ENCODE measurements at regions not wholly inside any gene's neighbourhood (a gene's known extent, or its start where the extent isn't known, plus 50 kb on each side); places are given as distances from the start of the nearest gene placed in this dataset.

GRCh38 chr2:221270806-221271205, 301.3 kb downstream of the EPHA4 start:
- Histone ChIP-seq H3K36me3 (ENCODE audit: insufficient read depth, low read length) (no peaks in the 10 kb centered on the region), H3K4me1 (ENCODE audit: insufficient read depth, low read length) (no peaks in the 10 kb centered on the region), H3K27me3 (ENCODE audit: control insufficient read depth in 1 of 2, insufficient read depth in 2 of 2, low read length in 2 of 2) (no peaks in the 10 kb centered on the region), H3K9me3 (ENCODE audit: low read length) (no peaks in the 10 kb centered on the region), H3K27ac (ENCODE audit: low read depth, low read length) (no peak overlapping the region), H3K9ac (ENCODE audit: low read length) (no peak overlapping the region), H3K4me3 (ENCODE audit: low read depth in 1 of 2, low read length in 2 of 2) (no peak overlapping the region)

DNA sequence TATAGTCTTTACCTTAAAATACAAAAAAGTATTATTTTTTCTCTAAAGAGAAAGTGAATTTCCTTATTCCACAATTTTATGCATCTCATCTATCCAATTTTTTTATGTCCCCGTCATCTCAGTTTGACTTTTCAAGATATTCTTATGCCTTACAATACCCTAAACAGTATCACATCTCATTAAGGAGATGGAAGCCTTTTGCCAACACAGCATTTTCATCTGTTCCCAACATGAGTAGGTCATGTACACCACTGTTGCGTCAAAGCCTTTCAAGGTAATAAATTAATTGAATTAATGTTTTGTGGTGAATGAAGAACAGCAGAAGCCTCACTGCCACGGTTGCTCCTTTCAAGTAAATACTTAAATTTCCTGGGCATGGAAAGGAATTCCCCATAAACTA, 299.4 kb downstream of the EPHA4 start:
- H3K9ac ChIP-seq (ENCODE audit: low read length) = no peak overlapping the region
- H3K36me3 ChIP-seq (ENCODE audit: insufficient read depth, low read length) = no peaks in the 10 kb centered on the region
- H3K9me3 ChIP-seq (ENCODE audit: low read length) = no peaks in the 10 kb centered on the region

GRCh38 chr2:221276033-221276432, 296.1 kb downstream of the EPHA4 start:
- Histone ChIP-seq H3K36me3 (ENCODE audit: insufficient read depth, low read length) (no peaks in the 10 kb centered on the region), H3K27ac (ENCODE audit: low read depth, low read length) (no peak overlapping the region), H3K9me3 (ENCODE audit: low read length) (no peaks in the 10 kb centered on the region), H3K9ac (ENCODE audit: low read length) (no peak overlapping the region), H3K4me3 (ENCODE audit: low read depth in 1 of 2, low read length in 2 of 2) (no peak overlapping the region), H3K4me1 (ENCODE audit: insufficient read depth, low read length) (no peaks in the 10 kb centered on the region), H3K27me3 (ENCODE audit: control insufficient read depth in 1 of 2, insufficient read depth in 2 of 2, low read length in 2 of 2) (no peaks in the 10 kb centered on the region)

More for the DNA sequence above, 299.4 kb downstream of the EPHA4 start:
- Histone ChIP-seq H3K4me3 (ENCODE audit: low read depth in 1 of 2, low read length in 2 of 2) (no peak overlapping the region), H3K4me1 (ENCODE audit: insufficient read depth, low read length) (no peaks in the 10 kb centered on the region), H3K27ac (ENCODE audit: low read depth, low read length) (no peak overlapping the region), H3K27me3 (ENCODE audit: control insufficient read depth in 1 of 2, insufficient read depth in 2 of 2, low read length in 2 of 2) (no peaks in the 10 kb centered on the region)

GRCh38 chr2:221276601-221277000, 295.5 kb downstream of the EPHA4 start:
- Histone ChIP-seq H3K36me3 (ENCODE audit: insufficient read depth, low read length) (no peaks in the 10 kb centered on the region), H3K27me3 (ENCODE audit: control insufficient read depth in 1 of 2, insufficient read depth in 2 of 2, low read length in 2 of 2) (no peaks in the 10 kb centered on the region), H3K4me1 (ENCODE audit: insufficient read depth, low read length) (no peaks in the 10 kb centered on the region), H3K9me3 (ENCODE audit: low read length) (no peaks in the 10 kb centered on the region), H3K9ac (ENCODE audit: low read length) (no peak overlapping the region), H3K27ac (ENCODE audit: low read depth, low read length) (no peak overlapping the region), H3K4me3 (ENCODE audit: low read depth in 1 of 2, low read length in 2 of 2) (no peak overlapping the region)

GRCh38 chr2:221282386-221282785, 289.7 kb downstream of the EPHA4 start:
- no peaks in the 10 kb centered on the region for H3K9me3 ChIP-seq (ENCODE audit: low read length)
- H3K4me1 ChIP-seq (ENCODE audit: insufficient read depth, low read length) = no peaks in the 10 kb centered on the region

GRCh38 chr2:221283896-221284545, 288.1 kb downstream of the EPHA4 start:
- Histone ChIP-seq H3K27ac (ENCODE audit: low read depth, low read length) (no peak overlapping the region), H3K36me3 (ENCODE audit: insufficient read depth, low read length) (no peaks in the 10 kb centered on the region), H3K27me3 (ENCODE audit: control insufficient read depth in 1 of 2, insufficient read depth in 2 of 2, low read length in 2 of 2) (no peaks in the 10 kb centered on the region), H3K4me3 (ENCODE audit: low read depth in 1 of 2, low read length in 2 of 2) (no peak overlapping the region), H3K9ac (ENCODE audit: low read length) (no peak overlapping the region), H3K9me3 (ENCODE audit: low read length) (no peaks in the 10 kb centered on the region), H3K4me1 (ENCODE audit: insufficient read depth, low read length) (no peaks in the 10 kb centered on the region)

More at GRCh38 chr2:221282386-221282785, 289.7 kb downstream of the EPHA4 start:
- H3K36me3 ChIP-seq (ENCODE audit: insufficient read depth, low read length) = no peaks in the 10 kb centered on the region
- H3K9ac ChIP-seq (ENCODE audit: low read length) = no peak overlapping the region
- no peaks in the 10 kb centered on the region for H3K27me3 ChIP-seq (ENCODE audit: control insufficient read depth in 1 of 2, insufficient read depth in 2 of 2, low read length in 2 of 2)
- H3K4me3 ChIP-seq (ENCODE audit: low read depth in 1 of 2, low read length in 2 of 2) = no peak overlapping the region
- no peak overlapping the region for H3K27ac ChIP-seq (ENCODE audit: low read depth, low read length)

DNA sequence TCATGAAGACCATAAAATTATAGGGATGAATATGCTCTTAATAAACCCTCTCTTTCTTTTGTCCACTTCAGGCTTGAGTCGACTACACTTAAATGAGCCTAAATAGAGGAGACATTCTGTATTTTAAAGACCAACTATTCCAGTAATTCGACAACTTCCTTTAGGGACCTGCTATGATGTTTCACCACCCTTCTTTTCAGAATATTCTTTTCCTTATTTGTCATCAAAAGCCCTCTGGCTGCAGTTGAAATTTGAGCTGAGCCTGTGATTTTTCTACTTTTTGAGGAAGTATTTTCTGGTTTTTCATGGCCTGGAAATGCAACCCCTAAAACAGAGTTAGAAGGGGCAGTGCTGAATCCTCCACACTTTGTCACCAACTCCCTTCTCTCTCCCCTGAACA, 287.0 kb downstream of the EPHA4 start:
- Histone ChIP-seq H3K27me3 (ENCODE audit: control insufficient read depth in 1 of 2, insufficient read depth in 2 of 2, low read length in 2 of 2) (no peaks in the 10 kb centered on the region), H3K4me3 (ENCODE audit: low read depth in 1 of 2, low read length in 2 of 2) (no peak overlapping the region), H3K27ac (ENCODE audit: low read depth, low read length) (no peak overlapping the region), H3K36me3 (ENCODE audit: insufficient read depth, low read length) (no peaks in the 10 kb centered on the region), H3K4me1 (ENCODE audit: insufficient read depth, low read length) (no peaks in the 10 kb centered on the region), H3K9me3 (ENCODE audit: low read length) (no peaks in the 10 kb centered on the region), H3K9ac (ENCODE audit: low read length) (no peak overlapping the region)

GRCh38 chr2:221286406-221286805, 285.7 kb downstream of the EPHA4 start:
- Histone ChIP-seq H3K9ac (ENCODE audit: low read length) (no peak overlapping the region), H3K4me3 (ENCODE audit: low read depth in 1 of 2, low read length in 2 of 2) (no peak overlapping the region), H3K27ac (ENCODE audit: low read depth, low read length) (no peak overlapping the region), H3K36me3 (ENCODE audit: insufficient read depth, low read length) (no peaks in the 10 kb centered on the region), H3K4me1 (ENCODE audit: insufficient read depth, low read length) (no peaks in the 10 kb centered on the region), H3K9me3 (ENCODE audit: low read length) (no peaks in the 10 kb centered on the region), H3K27me3 (ENCODE audit: control insufficient read depth in 1 of 2, insufficient read depth in 2 of 2, low read length in 2 of 2) (no peaks in the 10 kb centered on the region)

DNA sequence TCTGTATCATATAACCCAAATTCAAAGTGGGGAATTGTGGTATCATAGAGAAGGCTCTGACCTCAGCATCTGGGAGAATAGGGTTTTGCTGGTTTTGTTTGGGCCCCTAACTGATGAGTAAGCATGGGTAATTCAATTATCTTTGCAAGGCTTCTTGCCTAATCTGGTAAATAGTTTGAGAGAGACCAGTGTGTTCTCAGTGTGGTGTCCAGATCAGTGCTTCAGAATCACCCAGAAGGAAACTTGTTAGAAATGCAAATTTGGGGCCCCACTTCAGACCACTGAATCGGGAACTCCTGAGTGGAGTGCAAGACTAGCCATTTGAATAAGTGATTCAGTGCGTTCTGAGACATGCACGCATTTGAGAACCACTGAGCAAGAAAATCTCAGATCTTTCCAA, 282.7 kb downstream of the EPHA4 start:
- Histone ChIP-seq H3K9ac (ENCODE audit: low read length) (no peak overlapping the region), H3K27ac (ENCODE audit: low read depth, low read length) (no peak overlapping the region), H3K9me3 (ENCODE audit: low read length) (no peaks in the 10 kb centered on the region), H3K4me3 (ENCODE audit: low read depth in 1 of 2, low read length in 2 of 2) (no peak overlapping the region), H3K4me1 (ENCODE audit: insufficient read depth, low read length) (no peaks in the 10 kb centered on the region), H3K27me3 (ENCODE audit: control insufficient read depth in 1 of 2, insufficient read depth in 2 of 2, low read length in 2 of 2) (no peaks in the 10 kb centered on the region), H3K36me3 (ENCODE audit: insufficient read depth, low read length) (no peaks in the 10 kb centered on the region)

DNA sequence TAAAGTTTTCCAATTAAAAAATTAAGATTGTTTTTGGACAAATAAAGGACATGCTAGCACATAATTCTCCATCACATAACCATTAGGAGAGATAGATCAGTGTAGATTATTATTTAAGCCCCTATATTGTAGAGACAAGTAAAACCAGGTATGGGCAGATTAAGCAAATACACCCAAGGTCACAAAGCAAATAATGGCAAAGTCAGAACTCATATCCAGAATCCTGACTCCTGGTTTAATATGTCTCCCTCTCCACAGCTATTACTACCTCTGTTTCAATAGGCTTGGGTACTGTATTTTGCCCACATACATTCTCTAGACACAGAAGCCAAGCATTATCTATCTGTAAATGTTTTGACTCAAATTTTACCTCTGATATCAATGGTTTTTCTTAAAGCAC, 282.3 kb downstream of the EPHA4 start:
- no peak overlapping the region for H3K4me3 ChIP-seq (ENCODE audit: low read depth in 1 of 2, low read length in 2 of 2)
- no peaks in the 10 kb centered on the region for H3K9me3 ChIP-seq (ENCODE audit: low read length)
- H3K9ac ChIP-seq (ENCODE audit: low read length) = no peak overlapping the region
- H3K36me3 ChIP-seq (ENCODE audit: insufficient read depth, low read length) = no peaks in the 10 kb centered on the region
- H3K27ac ChIP-seq (ENCODE audit: low read depth, low read length) = no peak overlapping the region
- no peaks in the 10 kb centered on the region for H3K27me3 ChIP-seq (ENCODE audit: control insufficient read depth in 1 of 2, insufficient read depth in 2 of 2, low read length in 2 of 2)
- no peaks in the 10 kb centered on the region for H3K4me1 ChIP-seq (ENCODE audit: insufficient read depth, low read length)

- H3K36me3 ChIP-seq (ENCODE audit: insufficient read depth, low read length) = no peaks in the 10 kb centered on the region
- no peak overlapping the region for H3K4me3 ChIP-seq (ENCODE audit: low read depth in 1 of 2, low read length in 2 of 2)
- H3K27me3 ChIP-seq (ENCODE audit: control insufficient read depth in 1 of 2, insufficient read depth in 2 of 2, low read length in 2 of 2) = no peaks in the 10 kb centered on the region
- H3K27ac ChIP-seq (ENCODE audit: low read depth, low read length) = no peak overlapping the region
- H3K4me1 ChIP-seq (ENCODE audit: insufficient read depth, low read length) = no peaks in the 10 kb centered on the region
- no peak overlapping the region for H3K9ac ChIP-seq (ENCODE audit: low read length)
- no peaks in the 10 kb centered on the region for H3K9me3 ChIP-seq (ENCODE audit: low read length)
Measured at GRCh38 chr2:221293949-221294742, 278.0 kb downstream of the EPHA4 start.

DNA sequence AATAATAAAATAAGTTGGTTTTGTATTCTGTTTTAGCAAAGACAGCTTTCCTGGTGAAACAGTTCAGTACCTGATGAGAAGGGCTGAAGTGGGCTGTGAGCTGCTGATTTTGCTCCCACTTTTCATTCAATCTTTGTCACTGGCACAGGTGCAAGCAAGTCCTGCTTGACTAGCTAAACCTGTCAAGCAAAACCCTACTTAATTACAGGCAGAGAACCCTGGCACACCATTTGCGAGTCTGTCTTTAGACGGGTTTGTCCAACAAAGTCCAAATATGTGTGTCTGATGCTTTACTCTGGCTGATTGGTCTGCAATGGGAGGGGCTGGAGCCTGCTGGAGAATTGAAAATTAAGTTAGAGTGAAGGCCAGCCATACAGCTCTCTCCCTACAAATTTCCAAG, 267.2 kb downstream of the EPHA4 start:
- Histone ChIP-seq H3K27me3 (ENCODE audit: control insufficient read depth in 1 of 2, insufficient read depth in 2 of 2, low read length in 2 of 2) (no peaks in the 10 kb centered on the region), H3K9ac (ENCODE audit: low read length) (no peak overlapping the region), H3K9me3 (ENCODE audit: low read length) (no peaks in the 10 kb centered on the region), H3K4me3 (ENCODE audit: low read depth in 1 of 2, low read length in 2 of 2) (no peak overlapping the region), H3K27ac (ENCODE audit: low read depth, low read length) (no peak overlapping the region), H3K36me3 (ENCODE audit: insufficient read depth, low read length) (no peaks in the 10 kb centered on the region), H3K4me1 (ENCODE audit: insufficient read depth, low read length) (peaks cover 2% of the 10 kb centered on the region)

All from muscle layer of colon (tissue), 2 donors.